ENCODE measurements at regions not wholly inside any gene's neighbourhood (a gene's known extent, or its start where the extent isn't known, plus 50 kb on each side); places are given as distances from the start of the nearest gene placed in this dataset.
A peak's percentile ranks its signal among the peaks of the same experiment; 100 is the strongest.

- H3K4me2 ChIP-seq (replicated peaks; ENCODE audit: low read depth, low read length, poor library complexity, severe bottlenecking), result no peak overlapping the region
- Mint-ChIP-seq H3K27me3 (no peaks in the 10 kb centered on the region), H3K4me3 (no peak overlapping the region), H3K9me3 (ENCODE audit: insufficient read depth) (no peaks in the 10 kb centered on the region), H3K4me1 (peaks cover 10% of the 10 kb centered on the region), H3K27ac (no peak overlapping the region)
- ATAC-seq (ENCODE audit: low read depth) (no peak), DNase-seq (no peak)
- 93% methylated on average over 4 of the region's 4 CpGs for WGBS (ENCODE audit: insufficient coverage)
- H3K36me3 ChIP-seq (replicated peaks in 1 of 2; ENCODE audit: control extremely low read depth in 1 of 2, control insufficient read depth in 1 of 2, extremely low read depth in 1 of 2, insufficient read depth in 2 of 2, low read length in 1 of 2), result no peaks in the 10 kb centered on the region
- H3K9me3 ChIP-seq (ENCODE audit: control extremely low read depth in 1 of 3, control insufficient read depth in 2 of 3, insufficient read depth in 1 of 3, low read length in 2 of 3), result no peaks in the 10 kb centered on the region
- no peak for TF ChIP-seq EZH2 (IDR thresholded peaks at IDR 0.05; ENCODE audit: borderline replicate concordance, insufficient read depth, low read depth, low read length, poor library complexity, severe bottlenecking)
- no peak for TF ChIP-seq CTCF (IDR thresholded peaks at IDR 0.05)
- no peaks in the 10 kb centered on the region for H3K27me3 ChIP-seq (replicated peaks in 1 of 4; ENCODE audit: control extremely low read depth in 1 of 4, control insufficient read depth in 3 of 4, insufficient read depth in 4 of 4, low read length in 3 of 4)
- H3K4me3 ChIP-seq (ENCODE audit: control extremely low read depth in 1 of 5, extremely low read depth in 1 of 5, insufficient read depth in 1 of 5, low read depth in 2 of 5, low read length in 4 of 5), result no peak overlapping the region
- no peak overlapping the region for H2AFZ ChIP-seq (ENCODE audit: insufficient read depth, low read depth, low read length, poor library complexity, severe bottlenecking)
- no peak overlapping the region for H3K27ac ChIP-seq (ENCODE audit: low read length in 2 of 2)
- H3K9ac ChIP-seq (ENCODE audit: low read length), result no peak overlapping the region
- intact Hi-C loops (cut with micrococcal nuclease), result no loop called here
- no peaks in the 10 kb centered on the region for H3K4me1 ChIP-seq (ENCODE audit: control insufficient read depth in 2 of 2, insufficient read depth in 2 of 2, low read length in 2 of 2)
- H3K79me2 ChIP-seq (ENCODE audit: control insufficient read depth, insufficient read depth, low read length), result no peaks in the 10 kb centered on the region
- POLR2A ChIA-PET, result no interaction called here
- CTCF ChIA-PET, result no interaction called here
- no peaks in the 10 kb centered on the region for H4K20me1 ChIP-seq (ENCODE audit: control insufficient read depth, insufficient read depth, low read length, poor library complexity, severe bottlenecking)
These were observed 133.4 kb downstream of the SS18 start for GRCh38 chr18:25957017-25957416.

- H3K9me3 Mint-ChIP-seq (ENCODE audit: insufficient read depth), result peaks cover 3% of the 10 kb centered on the region
- Histone ChIP-seq H3K27ac (ENCODE audit: low read length in 2 of 2) (no peak overlapping the region), H3K4me3 (ENCODE audit: control extremely low read depth in 1 of 5, extremely low read depth in 1 of 5, insufficient read depth in 1 of 5, low read depth in 2 of 5, low read length in 4 of 5) (no peak overlapping the region), H3K36me3 (replicated peaks in 1 of 2; ENCODE audit: control extremely low read depth in 1 of 2, control insufficient read depth in 1 of 2, extremely low read depth in 1 of 2, insufficient read depth in 2 of 2, low read length in 1 of 2) (no peaks in the 10 kb centered on the region), H3K79me2 (ENCODE audit: control insufficient read depth, insufficient read depth, low read length) (no peaks in the 10 kb centered on the region), H3K4me1 (ENCODE audit: control insufficient read depth in 2 of 2, insufficient read depth in 2 of 2, low read length in 2 of 2) (no peaks in the 10 kb centered on the region), H4K20me1 (ENCODE audit: control insufficient read depth, insufficient read depth, low read length, poor library complexity, severe bottlenecking) (no peaks in the 10 kb centered on the region), H3K4me2 (replicated peaks; ENCODE audit: low read depth, low read length, poor library complexity, severe bottlenecking) (peak overlapping the region; percentile 23), H3K9ac (ENCODE audit: low read length) (no peak overlapping the region), H3K9me3 (ENCODE audit: control extremely low read depth in 1 of 3, control insufficient read depth in 2 of 3, insufficient read depth in 1 of 3, low read length in 2 of 3) (no peaks in the 10 kb centered on the region), H3K27me3 (replicated peaks in 1 of 4; ENCODE audit: control extremely low read depth in 1 of 4, control insufficient read depth in 3 of 4, insufficient read depth in 4 of 4, low read length in 3 of 4) (no peaks in the 10 kb centered on the region), H2AFZ (ENCODE audit: insufficient read depth, low read depth, low read length, poor library complexity, severe bottlenecking) (peak overlapping the region; percentile 42)
- 100% methylated on average over 3 of the region's 4 CpGs for WGBS (ENCODE audit: insufficient coverage)
- ATAC-seq (ENCODE audit: low read depth), result no peak
- H3K4me3 Mint-ChIP-seq, result no peak overlapping the region
- no peak for TF ChIP-seq CTCF (IDR thresholded peaks at IDR 0.05)
- no peak for TF ChIP-seq EZH2 (IDR thresholded peaks at IDR 0.05; ENCODE audit: borderline replicate concordance, insufficient read depth, low read depth, low read length, poor library complexity, severe bottlenecking)
- peaks cover 10% of the 10 kb centered on the region for H3K4me1 Mint-ChIP-seq
- ChIA-PET POLR2A (no interaction called here), CTCF (no interaction called here)
- intact Hi-C loops (cut with micrococcal nuclease), result no loop called here
- no peaks in the 10 kb centered on the region for H3K27me3 Mint-ChIP-seq
- DNase-seq, result no peak
- H3K27ac Mint-ChIP-seq, result no peak overlapping the region
These were observed 137.3 kb downstream of the SS18 start for GRCh38 chr18:25953111-25953510.

All from B cell (primary cell).